GM12875 (cell line): ENCODE measurements at regions not wholly inside any gene's neighbourhood (a gene's known extent, or its start where the extent isn't known, plus 50 kb on each side); places are given as distances from the start of the nearest gene placed in this dataset.

Source experiments
- H3K4me3 ChIP-seq: one replicate; pipeline ENCODE4 v1.5.1; 2011; ENCODE audit warnings: low read depth, low read length, control low read depth
- CTCF ChIP-seq: IDR thresholded peaks from 2 replicates; pipeline ENCODE4 v1.5.1; 2011; ENCODE audit warnings: low read depth, mild to moderate bottlenecking, control low read depth, inconsistent platforms, low read length, moderate library complexity, borderline replicate concordance; ENCODE audit not compliant: insufficient read depth

GRCh38 chr15:47944637-47945288 lies 176.0 kb upstream of the SLC24A5 start:
- TF ChIP-seq CTCF, result no peak
- no peak overlapping the region for H3K4me3 ChIP-seq

GRCh38 chr15:47945872-47946650 lies 174.7 kb upstream of the SLC24A5 start:
- TF ChIP-seq CTCF, result no peak

GRCh38 chr15:47949815-47950214 lies 171.0 kb upstream of the SLC24A5 start:
- no peak overlapping the region for H3K4me3 ChIP-seq
- no peak for TF ChIP-seq CTCF

More at GRCh38 chr15:47945872-47946650, 174.7 kb upstream of the SLC24A5 start:
- no peak overlapping the region for H3K4me3 ChIP-seq

GRCh38 chr15:47950447-47950846 lies 170.3 kb upstream of the SLC24A5 start:
- H3K4me3 ChIP-seq, result no peak overlapping the region
- TF ChIP-seq CTCF, result no peak

- no peak overlapping the region for H3K4me3 ChIP-seq
- TF ChIP-seq CTCF, result no peak
Measured at GRCh38 chr15:47951781-47952180, 169.0 kb upstream of the SLC24A5 start.

GRCh38 chr15:47954196-47954595 lies 166.6 kb upstream of the SLC24A5 start:
- no peak for TF ChIP-seq CTCF

GRCh38 chr15:47955021-47955420 lies 165.8 kb upstream of the SLC24A5 start:
- no peak for TF ChIP-seq CTCF
- H3K4me3 ChIP-seq, result no peak overlapping the region

More at GRCh38 chr15:47954196-47954595, 166.6 kb upstream of the SLC24A5 start:
- H3K4me3 ChIP-seq, result no peak overlapping the region
